H7 (cell line): ENCODE measurements at regions not wholly inside any gene's neighbourhood (a gene's known extent, or its start where the extent isn't known, plus 50 kb on each side); places are given as distances from the start of the nearest gene placed in this dataset.

Experiments
- DNase-seq: peaks from one replicate; pipeline ENCODE4 v3.0.0; 2012
- H3K27me3 ChIP-seq: 2 replicates; pipeline ENCODE4 v1.6.0; 2011; ENCODE audit warnings: mild to moderate bottlenecking, low read length; ENCODE audit not compliant: control insufficient read depth, insufficient read depth
- H3K36me3 ChIP-seq: replicated peaks from 2 replicates; pipeline ENCODE4 v1.5.1; 2011; ENCODE audit warnings: low read length; ENCODE audit not compliant: control insufficient read depth, insufficient read depth
- H3K4me3 ChIP-seq: 2 replicates; pipeline ENCODE4 v1.5.1; 2011; ENCODE audit warnings: low read depth, mild to moderate bottlenecking, control low read depth, low read length, moderate library complexity; ENCODE audit not compliant: insufficient read depth

- Histone ChIP-seq H3K27me3 (no peaks in the 10 kb centered on the region), H3K4me3 (no peak overlapping the region), H3K36me3 (no peaks in the 10 kb centered on the region)
- no peak for DNase-seq
These were observed 1003.0 kb downstream of the SORCS3 start for GRCh38 chr10:105644091-105644490.

GRCh38 chr10:105643660-105644059, 1002.6 kb downstream of the SORCS3 start:
- H3K36me3 ChIP-seq = no peaks in the 10 kb centered on the region
- DNase-seq = no peak
- no peak overlapping the region for H3K4me3 ChIP-seq
- H3K27me3 ChIP-seq = no peaks in the 10 kb centered on the region

- DNase-seq = no peak
- Histone ChIP-seq H3K27me3 (no peaks in the 10 kb centered on the region), H3K4me3 (no peak overlapping the region), H3K36me3 (no peaks in the 10 kb centered on the region)
These were observed 993.2 kb downstream of the SORCS3 start for GRCh38 chr10:105634281-105634680.

- H3K36me3 ChIP-seq = no peaks in the 10 kb centered on the region
- DNase-seq = no peak
- no peak overlapping the region for H3K4me3 ChIP-seq
- H3K27me3 ChIP-seq = no peaks in the 10 kb centered on the region
These were observed 974.8 kb downstream of the SORCS3 start for GRCh38 chr10:105615715-105616365.

- no peak for DNase-seq
- Histone ChIP-seq H3K4me3 (no peak overlapping the region), H3K36me3 (no peaks in the 10 kb centered on the region), H3K27me3 (no peaks in the 10 kb centered on the region)
These were observed 970.2 kb downstream of the SORCS3 start for GRCh38 chr10:105611244-105611798.

GRCh38 chr10:105609451-105609850, 968.4 kb downstream of the SORCS3 start:
- DNase-seq = no peak
- Histone ChIP-seq H3K27me3 (no peaks in the 10 kb centered on the region), H3K4me3 (no peak overlapping the region), H3K36me3 (no peaks in the 10 kb centered on the region)

- H3K36me3 ChIP-seq = no peaks in the 10 kb centered on the region
- DNase-seq = no peak
- no peak overlapping the region for H3K4me3 ChIP-seq
- H3K27me3 ChIP-seq = no peaks in the 10 kb centered on the region
These were observed 964.8 kb downstream of the SORCS3 start for GRCh38 chr10:105605918-105606317.

- H3K27me3 ChIP-seq = no peaks in the 10 kb centered on the region
- no peak for DNase-seq
- no peak overlapping the region for H3K4me3 ChIP-seq
- no peaks in the 10 kb centered on the region for H3K36me3 ChIP-seq
These were observed 964.0 kb downstream of the SORCS3 start for GRCh38 chr10:105605104-105605503.

GRCh38 chr10:105598207-105598606, 957.1 kb downstream of the SORCS3 start:
- H3K4me3 ChIP-seq = no peak overlapping the region
- H3K27me3 ChIP-seq = no peaks in the 10 kb centered on the region
- H3K36me3 ChIP-seq = no peaks in the 10 kb centered on the region
- DNase-seq = no peak

- no peak for DNase-seq
- H3K4me3 ChIP-seq = no peak overlapping the region
- no peaks in the 10 kb centered on the region for H3K27me3 ChIP-seq
- H3K36me3 ChIP-seq = no peaks in the 10 kb centered on the region
These were observed 956.2 kb downstream of the SORCS3 start for GRCh38 chr10:105597312-105597711.

- no peak overlapping the region for H3K4me3 ChIP-seq
- H3K36me3 ChIP-seq = no peaks in the 10 kb centered on the region
- no peak for DNase-seq
- H3K27me3 ChIP-seq = no peaks in the 10 kb centered on the region
These were observed 955.7 kb downstream of the SORCS3 start for GRCh38 chr10:105596749-105597148.

GRCh38 chr10:105594296-105594695, 953.2 kb downstream of the SORCS3 start:
- DNase-seq = no peak
- H3K4me3 ChIP-seq = no peak overlapping the region
- no peaks in the 10 kb centered on the region for H3K27me3 ChIP-seq
- H3K36me3 ChIP-seq = no peaks in the 10 kb centered on the region

GRCh38 chr10:105592468-105592867, 951.4 kb downstream of the SORCS3 start:
- Histone ChIP-seq H3K27me3 (no peaks in the 10 kb centered on the region), H3K4me3 (no peak overlapping the region), H3K36me3 (no peaks in the 10 kb centered on the region)
- no peak for DNase-seq

- Histone ChIP-seq H3K27me3 (no peaks in the 10 kb centered on the region), H3K36me3 (no peaks in the 10 kb centered on the region), H3K4me3 (no peak overlapping the region)
- no peak for DNase-seq
These were observed 945.5 kb downstream of the SORCS3 start for GRCh38 chr10:105586451-105587098.

- DNase-seq = no peak
- Histone ChIP-seq H3K36me3 (no peaks in the 10 kb centered on the region), H3K27me3 (no peaks in the 10 kb centered on the region), H3K4me3 (no peak overlapping the region)
These were observed 944.7 kb downstream of the SORCS3 start for GRCh38 chr10:105585753-105586152.
